HepG2 (cell line): ENCODE measurements at regions not wholly inside any gene's neighbourhood (a gene's known extent, or its start where the extent isn't known, plus 50 kb on each side); places are given as distances from the start of the nearest gene placed in this dataset.

Experiments used
- ATAC-seq: fragments of 200-7000 bp; cut with Tn5 transposase; 3 replicates; pipeline ENCODE4 v1.9.1; 2020; ENCODE audit warnings: mild to moderate bottlenecking, moderate library complexity
- BruUV-seq: library from RNA; stranded (reverse); fragments of 400-500 nt; replicated peaks from 2 replicates; lab custom pipeline; 2021; lab: Mats Ljungman, UMichigan
- CTCF ChIA-PET: fragments of 300-600 bp; formaldehyde crosslinking; extraction: SDS; loops from one replicate; lab custom pipeline; 2021; ENCODE audit warnings: low total read pairs, inconsistent platforms, low intra/inter-chr PET ratio; lab: Yijun Ruan, JAX
- POLR2A ChIA-PET: fragments of 350-600 bp; sonication (Branson Sonifier 250); formaldehyde crosslinking; loops from one replicate; lab custom pipeline; 2020; ENCODE audit warnings: antibody characterized with exemption, inconsistent platforms; lab: Yijun Ruan, JAX
- DNase-seq: peaks from one replicate; pipeline ENCODE4 v3.0.0-alpha.2; 2015; ENCODE audit warnings: low spot score
- FAIRE-seq: peaks from 3 replicates; lab custom pipeline; 2011; peaks lifted over from hg19 to GRCh38; lab: Jason Lieb, UNC
- H2AFZ ChIP-seq: one replicate; pipeline ENCODE4 v1.6.1; 2011; ENCODE audit warnings: low read length, inconsistent platforms
- H3K27ac ChIP-seq: fragments of 300-600 bp; 3 replicates; pipeline ENCODE4 v1.8.0; 2011; ENCODE audit warnings: mixed run types, mild to moderate bottlenecking, mixed read lengths, low read length, inconsistent platforms; ENCODE audit not compliant: insufficient read depth; ENCODE audit errors: extremely low read length
- H3K27me3 ChIP-seq, 2 experiments: fragments of 200-600 bp in 1 of 2; 2 replicates in 1 of 2; 3 replicates in 1 of 2; pipeline versions ENCODE4 v1.6.0 to v1.8.0; 2011; ENCODE audit warnings: low read length in 2 of 2, mild to moderate bottlenecking in 2 of 2, moderate library complexity in 2 of 2, inconsistent platforms in 1 of 2; ENCODE audit not compliant: insufficient read depth in 2 of 2, control insufficient read depth in 1 of 2
- H3K36me3 ChIP-seq, 2 experiments: fragments of 200-600 bp in 1 of 2; replicated peaks in 1 of 2; 2 replicates in 1 of 2; 3 replicates in 1 of 2; pipeline versions ENCODE4 v1.5.1 to v1.8.0; 2011; ENCODE audit warnings: low read length in 2 of 2, inconsistent platforms in 1 of 2; ENCODE audit not compliant: insufficient read depth in 2 of 2, control insufficient read depth in 1 of 2
- H3K4me1 ChIP-seq: 2 replicates; pipeline ENCODE4 v1.5.1; 2012; ENCODE audit warnings: low read length, inconsistent platforms; ENCODE audit not compliant: insufficient read depth
- H3K4me2 ChIP-seq: 2 replicates; pipeline ENCODE4 v1.6.0; 2011; ENCODE audit warnings: low read depth, low read length, inconsistent platforms
- H3K4me3 ChIP-seq, 3 experiments: fragments of 200-600 bp in 1 of 3; sonication (generic), shearing (Covaris generic) in 1 of 3; replicated peaks in 1 of 3; 2 replicates each; pipeline ENCODE4 v1.5.1; 2011 to 2016; ENCODE audit warnings: low read length in 3 of 3, inconsistent platforms in 2 of 3, low read depth in 2 of 3, mild to moderate bottlenecking in 2 of 3, control low read depth in 1 of 3, mixed read lengths in 1 of 3; ENCODE audit not compliant: insufficient read depth in 1 of 3
- H3K79me2 ChIP-seq: one replicate; pipeline ENCODE4 v1.6.1; 2011; ENCODE audit warnings: low read length, inconsistent platforms; ENCODE audit not compliant: insufficient read depth
- H3K9ac ChIP-seq: 2 replicates; pipeline ENCODE4 v1.6.0; 2011; ENCODE audit warnings: mild to moderate bottlenecking, low read depth, low read length, inconsistent platforms; ENCODE audit not compliant: insufficient read depth
- H3K9me3 ChIP-seq: 2 replicates; pipeline ENCODE4 v1.5.1; 2012; ENCODE audit warnings: mild to moderate bottlenecking, low read length
- H4K20me1 ChIP-seq: 2 replicates; pipeline ENCODE4 v1.6.0; 2011; ENCODE audit warnings: inconsistent platforms, mild to moderate bottlenecking, low read length, moderate library complexity; ENCODE audit not compliant: insufficient read depth
- GLI4 ChIP-seq: sonication (generic); formaldehyde crosslinking; IDR thresholded peaks from 2 replicates; pipeline ENCODE4 v1.5.1; 2020; ENCODE audit warnings: missing genetic modification reagents, mild to moderate bottlenecking, moderate library complexity, borderline replicate concordance
- GZF1 ChIP-seq: sonication (generic); formaldehyde crosslinking; IDR thresholded peaks from 2 replicates; pipeline ENCODE4 v1.5.1; 2020; ENCODE audit warnings: mild to moderate bottlenecking, missing genetic modification reagents
- HNF4A ChIP-seq: sonication (generic); formaldehyde crosslinking; IDR thresholded peaks from 2 replicates; pipeline ENCODE4 v1.4.0; 2020; ENCODE audit warnings: missing genetic modification reagents
- IKZF4 ChIP-seq: sonication (generic); formaldehyde crosslinking; IDR thresholded peaks from 2 replicates; pipeline ENCODE4 v1.5.1; 2020; ENCODE audit warnings: borderline replicate concordance, mild to moderate bottlenecking, low read depth, missing genetic modification reagents; ENCODE audit errors: not compliant biosample characterization
- MAZ ChIP-seq, 2 experiments: sonication (generic) in 1 of 2; formaldehyde crosslinking in 1 of 2; IDR thresholded peaks; 2 replicates each; pipeline versions ENCODE4 v1.5.0 to v1.6.1; 2012 to 2020; ENCODE audit warnings: low read depth in 2 of 2, mild to moderate bottlenecking in 2 of 2, borderline replicate concordance in 1 of 2, improper control_type of control experiment in 1 of 2, low read length in 1 of 2, missing genetic modification reagents in 1 of 2, moderate library complexity in 1 of 2
- ZNF557 ChIP-seq: sonication (generic); formaldehyde crosslinking; IDR thresholded peaks from 2 replicates; pipeline ENCODE4 v1.4.0; 2020; ENCODE audit warnings: missing genetic modification reagents
- ZNF629 ChIP-seq: sonication (generic); formaldehyde crosslinking; conservative IDR thresholded peaks from 2 replicates; pipeline ENCODE4 v1.5.0; 2020; ENCODE audit warnings: missing genetic modification reagents
- ZNF768 ChIP-seq: sonication (generic); formaldehyde crosslinking; IDR thresholded peaks from 2 replicates; pipeline ENCODE4 v1.4.0; 2020; ENCODE audit warnings: missing genetic modification reagents
- WGBS: methylation state at CpG from one replicate; pipeline ENCODE4 v1.1.6; 2017; ENCODE audit warnings: low lambda C conversion rate; 5-methylcytosine and 5-hydroxymethylcytosine counted together
- in situ Hi-C: cut with HindIII; loops from 2 replicates; pipeline ENCODE4 v1.10.0; 2017; ENCODE audit warnings: low pct_unique_long_range_greater_than_20kb; ENCODE audit not compliant: extremely low pct_ligation_motif_present
- intact Hi-C: fragments of 100-400 bp; cut with micrococcal nuclease; formaldehyde crosslinking; loops from one replicate; pipeline ENCODE4 v1.10.0; 2022; ENCODE audit not compliant: unreplicated experiment
- TF ChIP-seq, protein P1 (sequence below): sonication (generic); formaldehyde crosslinking; IDR thresholded peaks from 2 replicates; pipeline ENCODE4 v1.4.0; 2020; ENCODE audit warnings: missing genetic modification reagents
- TF ChIP-seq, protein P2 (sequence below): sonication (generic); formaldehyde crosslinking; IDR thresholded peaks from 2 replicates; pipeline ENCODE4 v1.4.0; 2020; ENCODE audit warnings: missing genetic modification reagents

DNA sequence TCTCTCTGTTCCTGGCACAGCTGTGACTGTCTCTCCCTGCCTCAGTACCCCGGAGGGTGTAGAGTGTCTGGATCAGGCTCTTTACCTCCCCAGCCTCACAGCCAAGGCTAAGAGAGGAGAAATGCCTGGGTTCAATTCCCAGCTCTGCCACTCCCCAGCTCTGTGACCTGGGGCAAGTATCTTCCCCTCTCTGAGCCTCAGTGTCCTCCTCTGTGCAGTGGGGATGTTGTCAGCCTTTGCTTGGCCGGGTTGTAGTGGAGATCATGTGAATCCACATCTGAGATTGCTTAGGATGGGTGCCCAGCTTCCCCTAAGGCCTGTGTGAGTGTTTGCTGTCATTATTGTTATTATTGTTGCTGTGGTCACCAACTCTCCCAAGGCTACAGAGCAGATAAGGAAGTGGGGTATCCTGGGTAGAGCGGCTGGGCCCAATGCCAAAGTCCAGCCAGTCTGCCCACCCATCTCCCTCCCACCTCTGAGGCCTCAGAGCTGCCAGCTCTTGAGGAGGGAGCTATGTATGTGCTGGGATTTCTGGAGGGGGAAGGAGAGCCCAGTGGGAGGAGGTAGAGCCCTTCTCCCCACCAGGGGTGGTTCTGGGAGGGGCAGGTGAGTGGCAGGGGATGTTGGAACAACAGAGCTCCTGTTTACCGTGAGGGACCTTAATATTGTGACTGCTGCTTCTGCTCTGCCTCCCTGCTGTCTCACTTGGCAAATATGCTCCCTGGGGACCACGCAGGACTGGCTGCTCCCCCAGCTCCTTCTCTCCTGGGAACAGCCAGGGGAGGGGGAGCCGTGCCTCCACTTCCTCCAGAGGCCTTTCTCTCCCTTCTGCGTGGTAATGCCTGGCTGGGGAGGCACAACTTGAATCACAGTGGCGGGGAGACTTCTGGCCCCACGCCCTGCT lies 170.5 kb downstream of the RPS24 start:
- CTCF ChIA-PET, result no interaction called here
- 26% methylated on average over 6 of the region's 9 CpGs for WGBS
- in situ Hi-C loops, result no loop called here

More for the DNA sequence above, 170.5 kb downstream of the RPS24 start:
- Histone ChIP-seq H3K79me2 (no peaks in the 10 kb centered on the region), H3K4me3 (no peak overlapping the region), H3K36me3 (no peaks in the 10 kb centered on the region), H3K9ac (no peak overlapping the region), H3K9me3 (no peaks in the 10 kb centered on the region), H3K4me1 (peaks cover 14% of the 10 kb centered on the region), H3K27me3 (peaks cover 5 to 9% of the 10 kb centered on the region in 2 experiments; a peak in 4 of 5 replicates), H3K27ac (no peak overlapping the region), H3K4me2 (no peak overlapping the region), H2AFZ (no peak overlapping the region), H4K20me1 (no peaks in the 10 kb centered on the region)
- FAIRE-seq (no peak), DNase-seq (peak; percentile 33), ATAC-seq (peak; percentile 80)
- POLR2A ChIA-PET, result no interaction called here
- intact Hi-C loops, result no loop called here
- TF ChIP-seq, protein P1, sequence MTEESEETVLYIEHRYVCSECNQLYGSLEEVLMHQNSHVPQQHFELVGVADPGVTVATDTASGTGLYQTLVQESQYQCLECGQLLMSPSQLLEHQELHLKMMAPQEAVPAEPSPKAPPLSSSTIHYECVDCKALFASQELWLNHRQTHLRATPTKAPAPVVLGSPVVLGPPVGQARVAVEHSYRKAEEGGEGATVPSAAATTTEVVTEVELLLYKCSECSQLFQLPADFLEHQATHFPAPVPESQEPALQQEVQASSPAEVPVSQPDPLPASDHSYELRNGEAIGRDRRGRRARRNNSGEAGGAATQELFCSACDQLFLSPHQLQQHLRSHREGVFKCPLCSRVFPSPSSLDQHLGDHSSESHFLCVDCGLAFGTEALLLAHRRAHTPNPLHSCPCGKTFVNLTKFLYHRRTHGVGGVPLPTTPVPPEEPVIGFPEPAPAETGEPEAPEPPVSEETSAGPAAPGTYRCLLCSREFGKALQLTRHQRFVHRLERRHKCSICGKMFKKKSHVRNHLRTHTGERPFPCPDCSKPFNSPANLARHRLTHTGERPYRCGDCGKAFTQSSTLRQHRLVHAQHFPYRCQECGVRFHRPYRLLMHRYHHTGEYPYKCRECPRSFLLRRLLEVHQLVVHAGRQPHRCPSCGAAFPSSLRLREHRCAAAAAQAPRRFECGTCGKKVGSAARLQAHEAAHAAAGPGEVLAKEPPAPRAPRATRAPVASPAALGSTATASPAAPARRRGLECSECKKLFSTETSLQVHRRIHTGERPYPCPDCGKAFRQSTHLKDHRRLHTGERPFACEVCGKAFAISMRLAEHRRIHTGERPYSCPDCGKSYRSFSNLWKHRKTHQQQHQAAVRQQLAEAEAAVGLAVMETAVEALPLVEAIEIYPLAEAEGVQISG (CRISPR knock-in tag), result peak; percentile 55; the same call in 1 of the 2 replicates
- TF ChIP-seq ZNF768 (CRISPR knock-in tag) (peak; percentile 61; the same call in 1 of the 2 replicates), ZNF557 (CRISPR knock-in tag) (no peak), GLI4 (CRISPR knock-in tag) (no peak), HNF4A (CRISPR knock-in tag) (peak; percentile 52), IKZF4 (no peak), GZF1 (CRISPR knock-in tag) (no peak), MAZ (IDR thresholded peaks at IDR 0.05; ENCODE audit: borderline replicate concordance, low read depth, low read length) (peak; percentile 79), MAZ (CRISPR knock-in tag; IDR thresholded peaks at IDR 0.05; ENCODE audit: low read depth) (no peak), ZNF629 (peak; percentile 61)
- TF ChIP-seq, protein P2, sequence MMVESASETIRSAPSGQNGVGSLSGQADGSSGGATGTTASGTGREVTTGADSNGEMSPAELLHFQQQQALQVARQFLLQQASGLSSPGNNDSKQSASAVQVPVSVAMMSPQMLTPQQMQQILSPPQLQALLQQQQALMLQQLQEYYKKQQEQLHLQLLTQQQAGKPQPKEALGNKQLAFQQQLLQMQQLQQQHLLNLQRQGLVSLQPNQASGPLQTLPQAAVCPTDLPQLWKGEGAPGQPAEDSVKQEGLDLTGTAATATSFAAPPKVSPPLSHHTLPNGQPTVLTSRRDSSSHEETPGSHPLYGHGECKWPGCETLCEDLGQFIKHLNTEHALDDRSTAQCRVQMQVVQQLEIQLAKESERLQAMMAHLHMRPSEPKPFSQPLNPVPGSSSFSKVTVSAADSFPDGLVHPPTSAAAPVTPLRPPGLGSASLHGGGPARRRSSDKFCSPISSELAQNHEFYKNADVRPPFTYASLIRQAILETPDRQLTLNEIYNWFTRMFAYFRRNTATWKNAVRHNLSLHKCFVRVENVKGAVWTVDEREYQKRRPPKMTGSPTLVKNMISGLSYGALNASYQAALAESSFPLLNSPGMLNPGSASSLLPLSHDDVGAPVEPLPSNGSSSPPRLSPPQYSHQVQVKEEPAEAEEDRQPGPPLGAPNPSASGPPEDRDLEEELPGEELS (CRISPR knock-in tag), result 0 out of 2 replicates have a peak, but pooled peaks have one; percentile 14
- BruUV-seq, result no TSS peak
